ENCODE measurements at regions not wholly inside any gene's neighbourhood (a gene's known extent, or its start where the extent isn't known, plus 50 kb on each side); places are given as distances from the start of the nearest gene placed in this dataset.

GRCh38 chr1:163422738-163423404, 101.1 kb downstream of the NUF2 start:
- TF ChIP-seq CTCF (IDR thresholded peaks at IDR 0.05) (no peak), POLR2A (IDR thresholded peaks at IDR 0.05) (no peak), POLR2AphosphoS5 (IDR thresholded peaks at IDR 0.05) (no peak)

Measured in upper lobe of left lung (tissue), 4 donors.